HG02852 (cell line): ENCODE measurements at regions not wholly inside any gene's neighbourhood (a gene's known extent, or its start where the extent isn't known, plus 50 kb on each side); places are given as distances from the start of the nearest gene placed in this dataset.

Experiments
- ATAC-seq: cut with Tn5 transposase; IDR thresholded peaks from one replicate; pipeline ENCODE4 v1.9.1; 2021; ENCODE audit warnings: mild to moderate bottlenecking, moderate library complexity; ENCODE audit not compliant: unreplicated experiment

- no peak for ATAC-seq
Observed at GRCh38 chr4:23353200-23353599, 536.6 kb downstream of the PPARGC1A start.

- ATAC-seq: no peak
Observed at GRCh38 chr4:23348789-23349498, 540.9 kb downstream of the PPARGC1A start.

GRCh38 chr4:23337292-23337691 is 552.6 kb downstream of the PPARGC1A start:
- ATAC-seq: no peak

- ATAC-seq: peak; percentile 84
Observed at GRCh38 chr4:23333946-23334878, 555.6 kb downstream of the PPARGC1A start.

GRCh38 chr4:23333556-23333945 is 556.3 kb downstream of the PPARGC1A start:
- peak; percentile 1 for ATAC-seq

GRCh38 chr4:23332313-23332712 is 557.5 kb downstream of the PPARGC1A start:
- no peak for ATAC-seq

GRCh38 chr4:23327120-23327519 is 562.7 kb downstream of the PPARGC1A start:
- ATAC-seq: no peak

GRCh38 chr4:23324021-23324690 is 565.7 kb downstream of the PPARGC1A start:
- ATAC-seq: no peak

- ATAC-seq: no peak
Observed at GRCh38 chr4:23323436-23323835, 566.4 kb downstream of the PPARGC1A start.

GRCh38 chr4:23322732-23323131 is 567.1 kb downstream of the PPARGC1A start:
- ATAC-seq: no peak

- ATAC-seq: no peak
Observed at GRCh38 chr4:23320931-23321587, 568.8 kb downstream of the PPARGC1A start.

GRCh38 chr4:23312686-23313085 is 577.2 kb downstream of the PPARGC1A start:
- ATAC-seq: no peak

GRCh38 chr4:23311983-23312382 is 577.9 kb downstream of the PPARGC1A start:
- ATAC-seq: no peak

- no peak for ATAC-seq
Observed at GRCh38 chr4:23305026-23305425, 584.8 kb downstream of the PPARGC1A start.

- no peak for ATAC-seq
Observed at GRCh38 chr4:23298371-23298770, 591.5 kb downstream of the PPARGC1A start.

- ATAC-seq: no peak
Observed at GRCh38 chr4:23297327-23297726, 592.5 kb downstream of the PPARGC1A start.

GRCh38 chr4:23291139-23291538 is 598.4 kb downstream of the GBA3 start:
- ATAC-seq: no peak

GRCh38 chr4:23290656-23291055 is 597.9 kb downstream of the GBA3 start:
- no peak for ATAC-seq

- ATAC-seq: no peak
Observed at GRCh38 chr4:23279377-23279986, 586.7 kb downstream of the GBA3 start.

GRCh38 chr4:23278845-23279244 is 586.1 kb downstream of the GBA3 start:
- no peak for ATAC-seq

GRCh38 chr4:23276076-23276475 is 583.3 kb downstream of the GBA3 start:
- ATAC-seq: no peak
